ENCODE measurements at regions not wholly inside any gene's neighbourhood (a gene's known extent, or its start where the extent isn't known, plus 50 kb on each side); places are given as distances from the start of the nearest gene placed in this dataset.
"Not testable (repeated sequence)": the region's sequence is repeated elsewhere in the genome, so short reads cannot be mapped to it uniquely, and the experiment has no call there.

DNA sequence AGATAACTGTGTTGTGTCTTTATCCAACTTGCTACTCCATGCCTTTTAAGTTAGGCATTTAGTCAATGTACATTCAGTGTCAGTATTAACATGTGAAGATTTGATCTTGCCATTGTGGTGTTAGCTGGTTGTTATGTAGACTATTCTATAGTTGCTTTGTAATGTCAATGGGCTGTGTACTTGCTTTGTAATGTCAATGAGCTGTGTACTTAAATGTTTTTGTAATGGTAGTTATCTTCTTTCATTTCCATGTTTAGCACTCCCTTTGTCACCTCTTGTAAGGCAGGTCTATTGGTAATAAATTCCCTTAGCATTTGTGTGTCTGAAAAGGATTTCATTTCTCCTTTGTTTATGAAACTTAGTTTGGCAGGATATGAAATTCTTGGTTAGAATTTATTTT lies 53.4 kb downstream of the MC4R start:
- DNase-seq, result no peak

DNA sequence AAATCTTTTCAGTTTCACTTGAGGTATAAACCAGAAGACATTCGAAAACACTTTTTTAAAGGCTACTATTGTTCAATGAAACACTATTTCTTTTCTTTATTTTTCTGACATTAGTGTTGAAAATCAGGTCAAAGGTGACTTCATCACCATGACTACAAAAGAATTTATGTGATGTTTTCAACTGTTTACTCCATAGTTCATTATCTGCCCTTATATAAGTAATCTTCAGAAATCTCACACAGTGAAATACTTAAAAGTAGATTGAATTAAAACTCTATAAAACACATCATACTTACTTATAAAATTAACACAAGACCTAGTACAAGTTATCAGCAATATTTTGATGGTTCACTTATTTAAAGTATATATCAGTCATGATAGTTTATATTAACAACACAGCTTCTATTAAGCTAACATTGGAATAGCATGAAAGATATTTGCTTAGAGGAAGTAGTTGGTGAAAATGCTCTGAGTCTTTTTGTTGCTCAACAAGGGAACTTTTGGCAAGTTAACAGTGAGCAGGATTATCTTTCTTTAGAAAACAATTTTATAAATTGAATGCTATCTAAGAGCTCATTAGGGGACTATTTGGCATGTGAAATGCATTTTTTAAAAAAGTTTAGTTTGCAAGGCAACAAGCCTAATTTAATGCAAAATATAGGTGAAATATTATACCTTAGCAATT lies 60.8 kb downstream of the MC4R start:
- DNase-seq, result no peak

DNA sequence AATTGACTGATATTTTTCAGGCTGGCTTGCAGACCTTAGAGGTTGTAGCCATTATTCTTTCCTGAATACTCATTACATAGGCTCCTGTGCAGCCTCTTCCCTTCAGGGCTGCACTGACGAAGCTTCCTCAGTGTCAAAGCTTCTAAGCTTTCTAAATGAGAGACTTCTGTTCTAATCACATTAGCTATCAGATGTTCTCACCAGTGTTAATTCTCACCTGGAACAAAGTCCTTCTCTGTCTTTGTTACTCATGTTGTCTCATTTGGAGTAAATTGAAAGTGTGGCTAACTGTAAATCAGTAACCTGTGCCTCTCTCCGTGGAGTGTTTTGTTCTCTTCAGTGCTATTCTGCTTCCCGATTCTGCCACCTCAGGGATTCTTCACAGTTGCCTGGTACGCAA lies 76.9 kb downstream of the MC4R start:
- no peak for DNase-seq

DNA sequence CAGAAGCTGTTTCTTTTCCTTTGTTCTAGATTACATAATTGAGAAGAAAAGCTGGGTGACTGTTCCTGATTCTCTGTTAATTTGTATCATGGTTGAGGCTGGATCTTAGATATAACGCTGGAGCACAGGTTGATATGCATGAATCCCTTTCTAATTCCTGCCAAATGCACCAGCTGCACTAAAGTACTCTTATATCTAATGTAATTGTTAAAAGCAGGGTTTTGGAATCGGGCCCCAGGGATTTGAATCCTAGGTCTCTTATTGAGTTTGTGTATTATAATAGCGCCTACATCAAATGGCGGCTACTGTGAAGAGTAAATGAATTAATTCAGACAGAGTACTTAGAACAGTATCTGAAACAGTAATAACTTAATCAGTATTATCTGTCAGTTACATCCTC lies 80.4 kb downstream of the MC4R start:
- no peak for DNase-seq

DNA sequence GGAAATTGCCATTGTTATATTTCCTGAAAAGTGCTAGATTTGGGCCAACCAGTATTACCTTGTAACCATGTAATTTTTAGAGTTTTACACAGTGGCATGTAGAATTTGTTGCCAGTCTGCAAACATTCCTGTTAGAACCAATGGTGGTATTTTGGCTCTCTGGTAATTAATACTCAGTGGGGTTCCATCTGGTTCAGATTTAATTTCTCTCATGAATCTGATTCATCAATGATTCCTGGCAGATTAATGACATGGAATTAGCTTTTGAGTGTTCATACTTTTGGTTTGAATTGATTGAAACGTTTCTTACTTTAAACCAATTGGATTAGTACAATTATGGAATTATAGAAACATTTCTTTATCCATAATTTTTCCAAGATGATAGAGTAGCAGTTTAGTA lies 93.2 kb downstream of the MC4R start:
- DNase-seq, result no peak

DNA sequence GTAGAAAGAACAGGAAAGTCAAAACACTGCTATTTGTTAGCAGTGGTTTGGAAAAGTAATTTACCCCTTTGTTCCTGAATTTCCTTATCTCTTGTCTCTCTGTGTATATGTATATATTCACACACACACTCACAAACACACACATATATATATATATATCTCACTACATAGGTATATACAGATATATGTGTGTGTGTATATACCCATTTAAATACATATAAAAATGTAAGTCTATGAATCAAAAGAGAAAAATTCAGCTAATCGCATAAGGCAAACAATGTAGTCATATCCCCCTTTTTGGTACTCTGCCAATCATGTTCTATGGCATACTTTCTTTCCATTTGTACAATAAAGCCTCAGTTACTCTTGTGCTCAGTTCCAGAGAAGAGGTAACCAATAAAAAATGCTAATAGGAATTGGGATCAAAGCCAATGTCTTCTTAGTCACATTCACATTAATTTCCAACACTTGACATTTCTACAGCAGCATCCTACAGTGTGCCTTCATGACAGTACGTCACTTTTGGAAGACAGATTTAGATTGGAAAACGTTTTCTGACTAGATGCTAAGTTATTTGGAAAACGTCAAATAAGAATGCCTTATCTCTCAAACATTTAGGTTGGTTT lies 94.6 kb downstream of the MC4R start:
- DNase-seq, result no peak

DNA sequence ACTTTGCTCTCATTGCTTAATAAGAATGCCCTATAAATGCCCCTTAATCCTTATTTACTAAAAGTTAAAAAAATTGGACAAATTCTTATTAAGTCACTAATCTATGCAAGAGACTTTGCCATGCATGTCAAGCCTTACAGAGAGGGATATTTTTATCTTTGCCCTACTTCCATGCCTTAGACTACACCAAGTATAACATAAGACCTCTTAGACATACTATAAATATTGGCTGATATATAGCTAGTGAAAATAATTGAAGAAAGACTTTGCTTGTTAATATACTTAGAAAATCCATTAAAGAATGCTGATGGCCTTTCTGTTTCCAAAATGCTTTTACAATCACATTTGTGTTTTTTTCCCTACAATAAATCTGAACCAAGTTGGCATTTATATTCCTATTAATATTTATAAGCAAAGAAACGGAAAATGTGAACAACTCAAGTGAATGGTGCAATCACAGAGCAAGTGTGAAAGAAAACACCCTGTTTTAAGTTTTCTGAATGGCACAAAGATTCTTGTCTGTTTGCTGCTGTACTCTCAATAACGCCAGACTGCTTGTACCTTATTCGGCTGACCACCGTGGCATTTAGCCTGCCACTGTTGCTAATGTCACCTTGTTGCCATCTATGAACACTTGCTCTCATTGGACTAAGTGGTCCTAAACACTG lies 105.0 kb downstream of the MC4R start:
- DNase-seq, result no peak

DNA sequence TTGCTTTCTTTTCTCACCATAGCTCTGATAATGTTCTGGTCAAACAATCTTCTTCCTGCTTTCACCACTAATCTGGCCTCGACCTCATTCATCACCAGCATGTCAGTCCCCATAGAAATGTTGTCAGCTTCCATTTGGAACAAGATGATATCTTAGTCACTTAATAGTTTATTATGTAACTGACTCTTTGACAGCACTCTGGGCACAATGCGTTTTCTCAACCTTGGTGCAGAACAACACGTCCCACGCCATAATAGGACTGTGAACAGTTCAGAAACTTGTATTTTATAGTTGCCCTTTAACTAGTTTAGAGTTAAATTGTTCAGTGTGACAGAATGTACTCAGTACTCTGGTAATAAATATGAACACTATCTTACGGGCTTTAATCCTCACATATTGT lies 106.0 kb downstream of the MC4R start:
- no peak for DNase-seq

DNA sequence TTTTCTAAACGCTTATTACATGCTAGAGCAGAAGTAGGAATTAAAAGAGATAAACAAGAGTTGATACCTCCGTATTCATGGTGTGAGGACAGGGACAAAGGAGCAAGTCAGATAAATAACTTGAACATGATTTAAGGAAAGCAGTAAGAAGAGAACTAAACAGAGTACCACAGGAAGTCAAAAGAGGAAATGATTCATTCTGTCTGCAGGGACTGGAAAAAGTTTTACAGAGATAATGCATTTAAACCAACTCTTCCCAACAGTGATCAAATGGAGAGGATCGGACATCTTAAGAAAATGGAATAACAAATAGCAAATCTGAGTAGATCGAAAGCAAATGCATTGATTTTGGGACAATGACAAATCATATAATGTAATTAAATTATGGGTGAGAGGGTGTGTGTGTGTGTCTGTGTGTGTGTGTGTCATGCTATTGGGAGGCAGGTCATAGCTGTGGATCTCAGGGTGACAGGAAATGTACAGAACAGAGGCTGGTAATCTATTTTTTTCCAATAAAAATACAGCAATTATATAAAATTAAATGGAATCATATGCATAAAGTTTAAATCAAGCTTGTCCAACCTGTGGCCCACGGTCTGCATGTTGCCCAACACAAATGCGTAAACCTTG lies 113.4 kb downstream of the MC4R start:
- DNase-seq, result no peak

DNA sequence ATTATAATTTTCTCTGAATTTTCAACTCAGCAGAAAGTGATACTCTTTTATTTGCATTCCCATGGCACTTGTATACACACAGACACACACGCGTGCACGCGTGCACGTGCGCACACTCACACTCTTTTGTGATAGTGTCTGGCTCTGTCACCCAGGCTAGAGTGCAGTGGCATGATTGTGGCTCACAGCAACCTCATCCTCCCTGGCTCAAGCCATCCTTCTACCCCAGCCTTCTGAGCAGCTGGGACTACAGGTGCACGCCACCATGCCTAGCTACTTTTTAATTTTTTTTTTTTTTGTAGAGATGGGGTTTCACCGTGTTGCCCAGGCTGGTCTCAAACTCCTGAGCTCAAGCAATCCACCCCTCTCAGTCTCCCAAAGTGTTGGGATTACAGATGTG lies 123.2 kb downstream of the MC4R start:
- no peak for DNase-seq

DNA sequence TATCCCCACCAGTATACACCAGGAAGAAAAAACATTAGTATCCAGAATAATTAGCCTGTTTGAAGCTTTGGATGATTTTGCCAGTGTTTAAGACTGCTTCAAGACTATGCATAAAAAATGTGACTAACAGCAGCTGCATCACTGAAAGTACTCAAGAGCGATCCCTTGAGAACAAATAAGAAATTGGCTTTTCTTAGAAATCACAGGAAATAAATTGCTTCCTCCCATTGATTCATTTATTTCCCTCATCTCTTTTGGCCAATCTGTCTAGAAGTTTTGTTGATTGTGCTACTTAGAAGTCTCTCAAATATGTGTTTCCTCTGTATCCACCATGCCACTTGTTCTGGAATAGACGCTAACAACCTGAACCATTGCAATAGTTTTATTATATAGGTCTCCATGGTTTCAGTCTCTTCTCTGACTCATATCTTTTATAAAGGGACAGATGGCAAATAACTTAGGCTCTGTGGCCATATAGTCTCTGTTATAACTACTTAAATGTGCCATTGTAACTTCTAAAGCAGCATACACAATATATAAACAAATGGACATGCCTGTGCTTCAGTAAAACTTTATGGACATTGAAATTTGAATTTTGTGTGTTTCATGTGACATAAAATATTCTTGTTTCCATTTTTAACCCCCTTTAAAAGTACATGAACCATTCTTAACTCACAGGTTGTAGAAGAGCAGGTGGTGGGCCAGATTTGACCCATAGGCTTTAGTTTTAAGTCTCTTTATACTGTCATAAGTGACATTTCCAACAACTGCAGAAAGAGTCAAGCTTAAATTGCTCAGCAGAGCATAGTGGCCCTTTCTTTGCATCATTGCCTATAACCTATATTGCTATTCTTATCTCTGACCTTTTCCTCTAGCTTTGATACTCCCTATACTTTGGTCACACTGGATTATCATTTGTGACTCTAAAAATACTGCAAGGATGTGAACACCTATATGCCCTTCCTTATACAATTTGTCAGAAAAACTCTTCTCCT lies 123.9 kb downstream of the MC4R start:
- no peak for DNase-seq

DNA sequence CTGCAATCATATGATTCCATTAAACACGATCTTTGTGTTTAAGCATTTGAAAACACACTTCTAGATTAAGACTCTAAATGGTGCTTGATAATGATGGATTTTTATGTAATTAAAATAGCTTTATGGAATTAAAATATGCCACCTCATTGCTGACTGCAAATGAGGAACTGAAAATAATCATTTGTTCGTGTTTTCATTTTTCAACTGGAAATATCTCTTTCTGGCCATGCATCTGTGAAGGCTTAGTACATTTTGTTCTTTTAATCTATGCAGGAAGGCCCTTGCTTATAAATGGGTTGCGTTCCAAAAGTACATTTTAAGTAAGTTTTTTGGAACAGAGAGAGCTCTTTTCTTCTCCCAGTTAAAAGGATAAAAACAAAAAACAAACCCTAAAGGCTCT lies 125.5 kb downstream of the MC4R start:
- DNase-seq, result no peak

DNA sequence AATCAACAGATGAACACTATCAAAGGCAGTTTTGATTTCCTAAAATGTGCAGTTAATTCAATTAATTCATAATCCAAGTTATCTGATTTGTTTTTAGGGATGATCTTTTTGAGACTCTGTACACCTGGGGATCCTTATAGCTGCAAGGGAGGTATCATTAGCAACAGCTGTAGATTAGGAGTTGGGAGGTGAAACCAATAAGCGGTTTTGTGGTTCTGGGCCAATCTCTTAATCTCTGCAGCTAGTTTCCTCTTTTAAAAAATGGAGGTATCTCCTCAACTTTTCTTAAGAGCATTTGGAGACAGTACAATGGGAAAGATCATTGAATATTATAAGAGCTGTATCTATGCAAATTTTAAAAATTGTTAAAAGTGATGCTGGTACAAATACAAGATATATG lies 126.0 kb downstream of the MC4R start:
- DNase-seq, result no peak

DNA sequence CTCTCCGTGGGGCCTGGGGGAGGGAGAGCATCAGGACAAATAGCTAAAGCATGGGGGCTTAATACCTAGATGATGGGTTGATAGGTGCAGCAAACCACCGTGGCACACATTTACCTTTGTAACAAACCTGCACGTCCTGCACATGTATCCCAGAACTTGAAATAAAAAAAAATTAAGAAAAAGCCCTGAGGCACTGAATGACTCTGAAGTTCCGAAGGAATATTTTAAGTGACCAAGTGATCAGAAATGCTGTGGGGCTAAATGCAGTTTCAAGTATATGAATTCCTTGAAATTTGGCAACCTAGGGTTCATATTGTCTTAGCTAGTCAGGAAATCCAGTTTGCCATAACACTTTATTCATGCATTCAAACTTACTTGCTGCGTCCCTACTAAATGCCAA lies 127.5 kb downstream of the MC4R start:
- DNase-seq, result no peak

DNA sequence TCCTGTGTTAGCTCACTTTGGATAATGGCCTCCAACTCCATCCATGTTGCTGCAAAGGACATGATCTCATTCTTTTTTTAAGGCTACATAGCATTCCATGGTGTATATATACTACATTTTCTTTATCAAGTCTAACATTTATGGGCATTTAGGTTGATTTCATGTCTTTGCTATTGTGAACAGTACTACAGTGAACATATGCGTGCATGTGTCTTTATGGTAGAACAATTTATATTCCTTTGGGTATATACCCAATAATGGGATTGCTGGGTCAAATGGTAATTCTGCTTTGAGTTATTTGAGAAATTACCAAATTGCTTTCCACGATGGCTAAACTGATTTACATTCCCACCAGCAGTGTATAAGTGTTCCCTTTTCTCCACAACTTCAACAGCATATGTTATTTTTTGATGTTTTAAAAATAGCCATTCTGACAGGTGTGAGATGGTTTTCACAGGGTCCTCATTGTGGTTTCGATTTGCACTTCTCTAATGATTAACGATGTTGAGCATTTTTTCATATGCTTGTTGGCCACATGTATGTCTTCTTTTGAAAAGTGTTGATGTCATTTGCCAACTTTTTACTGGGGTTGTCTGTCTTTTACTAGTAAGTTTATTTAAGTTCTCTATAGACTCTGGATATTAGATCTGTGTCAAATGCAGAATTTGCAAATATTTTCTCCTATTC lies 133.4 kb downstream of the MC4R start:
- DNase-seq, result not testable (repeated sequence)

DNA sequence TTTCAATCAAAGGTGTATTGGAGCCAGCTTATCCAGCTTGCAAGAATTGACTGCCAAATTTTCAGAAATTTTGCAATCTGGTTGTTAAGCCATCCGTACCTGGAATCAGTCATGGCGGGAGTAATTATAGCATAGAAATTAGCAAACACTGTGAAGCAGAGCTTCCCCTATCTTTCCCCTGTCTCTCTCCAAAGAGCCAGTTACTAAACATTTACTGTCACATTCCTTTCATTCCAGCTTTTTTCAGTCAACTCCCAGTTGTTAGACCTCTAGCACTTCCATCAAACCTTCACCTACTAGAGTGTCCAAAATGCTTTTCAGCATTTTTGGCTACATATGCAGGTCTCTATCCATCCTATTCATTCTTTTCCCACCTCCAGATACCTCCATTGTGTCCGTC lies 137.4 kb downstream of the MC4R start:
- DNase-seq, result no peak

DNA sequence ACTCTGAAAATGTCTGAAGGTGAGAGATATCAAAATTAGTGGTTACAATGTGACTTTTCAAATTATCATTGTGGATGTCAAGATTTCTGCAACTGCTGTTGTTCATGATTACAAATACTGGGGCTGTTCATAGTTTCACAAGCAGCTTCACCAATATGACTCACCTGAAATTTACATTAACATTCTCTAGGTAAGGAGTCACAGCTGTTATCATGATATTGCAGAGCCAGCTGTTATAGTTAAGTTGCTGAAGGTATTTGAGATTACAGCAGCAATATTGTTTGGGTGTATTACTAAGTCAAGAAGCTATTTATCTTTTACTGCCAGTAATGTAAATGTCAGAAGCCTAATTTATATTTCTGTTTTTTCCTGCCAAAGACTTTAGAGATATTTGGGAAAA lies 140.0 kb downstream of the MC4R start:
- DNase-seq, result no peak

DNA sequence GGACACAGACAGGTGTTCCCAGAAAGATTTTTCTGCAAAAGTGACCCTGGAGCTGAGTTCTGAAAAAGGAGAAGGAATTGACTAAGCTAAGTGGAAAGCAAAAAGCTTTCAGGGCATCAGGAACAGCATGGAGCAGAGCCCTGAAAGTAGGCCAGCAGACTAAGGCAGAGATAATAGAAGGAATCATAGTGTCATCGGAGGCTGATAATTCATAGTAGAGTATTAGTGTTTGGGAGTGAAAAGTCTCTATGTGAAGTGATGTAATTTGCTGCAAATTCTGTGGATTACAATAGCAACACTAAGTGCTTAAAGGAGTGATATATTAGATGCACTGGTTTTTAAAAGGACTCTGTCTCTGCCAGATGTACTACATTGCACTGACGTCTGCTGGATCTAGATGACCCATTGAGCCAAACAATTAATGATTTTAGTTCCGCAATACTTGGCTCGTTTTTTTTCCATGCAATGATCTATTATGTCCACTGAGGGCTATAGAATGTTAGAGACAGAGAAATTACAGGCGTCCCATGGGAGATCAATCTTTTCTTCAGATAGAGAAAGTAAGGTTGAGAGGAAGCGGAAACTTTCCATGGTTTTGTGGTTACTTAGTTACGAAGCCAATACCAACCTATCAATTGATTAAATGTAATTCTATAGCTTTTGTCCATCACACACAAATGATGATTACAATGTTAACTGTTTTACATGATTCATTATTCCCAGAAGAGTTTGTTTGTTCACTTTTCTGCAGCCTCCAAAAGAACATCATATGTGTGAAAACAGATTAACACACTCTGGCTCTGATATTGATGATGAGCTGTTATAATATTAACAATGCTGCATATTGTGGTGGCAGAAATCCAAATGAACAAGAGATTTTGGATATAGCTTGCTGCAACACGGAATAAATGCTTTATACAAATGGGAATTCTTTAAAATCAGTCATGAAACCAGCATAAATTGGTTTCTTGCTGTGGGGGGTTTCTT lies 143.7 kb downstream of the MC4R start:
- DNase-seq, result no peak

DNA sequence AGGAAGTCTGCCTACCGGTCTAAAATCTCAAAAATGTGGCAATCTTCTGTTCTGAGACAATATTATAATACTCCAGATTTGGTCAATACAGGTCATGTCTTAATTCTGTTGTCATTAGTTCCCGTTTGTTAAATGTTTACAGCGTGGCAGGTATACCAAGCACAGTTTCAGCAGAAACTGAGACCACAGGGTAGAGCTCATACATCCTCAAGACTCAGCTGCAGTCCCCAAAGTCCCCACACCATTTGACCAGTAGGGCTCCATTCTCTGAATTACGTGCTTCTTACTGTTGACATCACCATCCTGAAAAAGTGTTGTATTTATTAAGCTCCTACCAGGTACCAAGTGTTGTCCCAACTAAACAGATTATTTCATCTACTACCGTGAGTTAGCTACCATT lies 157.1 kb downstream of the MC4R start:
- no peak for DNase-seq

DNA sequence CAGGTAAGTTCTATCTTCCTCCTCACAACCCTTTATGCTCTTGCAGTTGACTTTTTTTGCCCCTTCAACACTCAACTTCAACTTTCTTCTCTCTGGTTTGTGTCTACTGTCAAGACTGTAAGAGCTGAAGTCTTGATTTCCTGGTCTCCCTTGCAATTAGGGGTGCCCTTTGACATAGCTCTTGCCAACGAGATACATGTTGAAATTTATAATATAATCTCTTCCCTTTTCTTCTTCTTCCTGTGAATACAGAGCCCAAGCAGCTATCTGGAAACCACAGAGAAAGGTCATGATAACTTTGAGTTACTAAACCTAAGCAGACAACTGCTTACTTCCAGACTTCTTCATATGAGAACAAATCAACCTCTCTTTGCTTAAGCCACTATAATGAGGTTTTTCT lies 163.5 kb downstream of the MC4R start:
- DNase-seq, result no peak

DNA sequence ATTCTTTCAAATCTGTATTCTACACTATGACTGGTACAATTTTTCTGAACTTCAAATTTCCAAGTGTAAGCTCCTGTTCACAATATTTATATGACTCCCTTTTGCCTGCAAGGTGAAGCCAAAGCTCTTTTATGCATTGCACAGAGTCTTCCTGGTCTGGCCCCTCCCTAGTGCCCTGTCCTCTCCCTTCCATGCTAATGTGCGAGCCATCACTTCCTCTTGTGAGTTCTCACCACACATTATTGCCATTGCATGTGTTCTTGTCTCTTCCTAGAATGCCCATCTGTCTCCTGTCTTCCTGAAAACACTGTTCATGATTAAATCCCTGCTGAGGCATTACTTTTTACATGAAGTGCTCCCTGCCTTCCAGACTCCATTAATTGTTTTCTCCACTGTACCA lies 169.9 kb downstream of the MC4R start:
- DNase-seq, result no peak

Data from activated CD4-positive, alpha-beta T cell treated with anti-CD3 and anti-CD28 coated beads, Interleukin-2, amount 50 U/mL, for 4 hours (primary cell).